Astrocyte of the cerebellum (primary cell): ENCODE measurements at regions not wholly inside any gene's neighbourhood (a gene's known extent, or its start where the extent isn't known, plus 50 kb on each side); places are given as distances from the start of the nearest gene placed in this dataset.

Experiments used
- DNase-seq: peaks from one replicate; pipeline ENCODE4 v3.0.0-alpha.2; 2011; ENCODE audit warnings: low read depth
- H3K4me3 ChIP-seq: 2 replicates; pipeline ENCODE4 v1.5.1; 2011; ENCODE audit warnings: mild to moderate bottlenecking, low read depth, low read length, moderate library complexity
- CTCF ChIP-seq: IDR thresholded peaks from 2 replicates; pipeline ENCODE4 v1.5.1; 2012; ENCODE audit warnings: low read length, low read depth, moderate library complexity, mild to moderate bottlenecking; ENCODE audit errors: missing control alignments
- in situ Hi-C: cut with HindIII; loops from 2 replicates; pipeline ENCODE4 v1.10.0; 2017; ENCODE audit warnings: low sequenced_read_pairs

GRCh38 chr14:104245723-104246122 lies 107.3 kb downstream of the KIF26A start:
- in situ Hi-C loops, result no loop called here
- DNase-seq, result no peak
- no peak for TF ChIP-seq CTCF
- H3K4me3 ChIP-seq, result no peak overlapping the region

GRCh38 chr14:104246401-104247335 lies 108.3 kb downstream of the KIF26A start:
- H3K4me3 ChIP-seq, result no peak overlapping the region
- TF ChIP-seq CTCF, result no peak
- in situ Hi-C loops, result no loop called here
- no peak for DNase-seq

- no peak for DNase-seq
- in situ Hi-C loops, result no loop called here
- H3K4me3 ChIP-seq, result no peak overlapping the region
- no peak for TF ChIP-seq CTCF
These were observed 109.2 kb downstream of the KIF26A start for GRCh38 chr14:104247336-104248202.

GRCh38 chr14:104248203-104249055 lies 110.0 kb downstream of the KIF26A start:
- H3K4me3 ChIP-seq, result no peak overlapping the region
- in situ Hi-C loops, result no loop called here
- no peak for DNase-seq
- TF ChIP-seq CTCF, result no peak

GRCh38 chr14:104249089-104249488 lies 110.7 kb downstream of the KIF26A start:
- DNase-seq, result no peak
- in situ Hi-C loops, result no loop called here
- no peak for TF ChIP-seq CTCF
- no peak overlapping the region for H3K4me3 ChIP-seq

GRCh38 chr14:104249706-104250105 lies 111.3 kb downstream of the KIF26A start:
- no peak for DNase-seq
- no peak overlapping the region for H3K4me3 ChIP-seq
- in situ Hi-C loops, result no loop called here
- no peak for TF ChIP-seq CTCF
